HL-60 (cell line): ENCODE measurements at regions not wholly inside any gene's neighbourhood (a gene's known extent, or its start where the extent isn't known, plus 50 kb on each side); places are given as distances from the start of the nearest gene placed in this dataset.

Source experiments
- DNase-seq, 2 experiments: peaks; one replicate each; pipeline ENCODE4 v3.0.0-alpha.2; 2010 to 2020; ENCODE audit warnings: low read depth in 1 of 2, low spot score in 1 of 2
- H3K27ac ChIP-seq: fragments of 250-450 bp; sonication (Bioruptor Pico); replicated peaks from 2 replicates; pipeline ENCODE4 v1.5.1; 2020; ENCODE audit warnings: mild to moderate bottlenecking, moderate library complexity
- H3K27me3 ChIP-seq: fragments of 250-450 bp; sonication (Bioruptor Pico); 2 replicates; pipeline ENCODE4 v1.5.1; 2021; ENCODE audit warnings: mild to moderate bottlenecking, moderate library complexity; ENCODE audit not compliant: insufficient read depth, poor library complexity, severe bottlenecking
- H3K4me3 ChIP-seq: replicated peaks from 2 replicates; pipeline ENCODE4 v1.5.1; 2011; ENCODE audit warnings: mild to moderate bottlenecking, control low read depth, low read length; ENCODE audit not compliant: insufficient read depth
- GABPA ChIP-seq: IDR thresholded peaks from 2 replicates; pipeline ENCODE4 v1.6.1; 2012; ENCODE audit warnings: low read depth
- POLR2AphosphoS5 ChIP-seq: IDR thresholded peaks from 2 replicates; pipeline ENCODE4 v1.6.1; 2012; ENCODE audit warnings: low read depth
- SPI1 ChIP-seq: IDR thresholded peaks from 2 replicates; pipeline ENCODE4 v1.6.1; 2012; ENCODE audit warnings: low read depth, mild to moderate bottlenecking, borderline replicate concordance
- TF ChIP-seq, protein P1 (sequence below): IDR thresholded peaks from one replicate; pipeline ENCODE4 v1.5.1; 2011; ENCODE audit warnings: low read length, control low read depth, inconsistent platforms; ENCODE audit not compliant: insufficient read depth
- TF ChIP-seq, protein P2 (sequence below): IDR thresholded peaks from 2 replicates; pipeline ENCODE4 v1.6.1; 2012; ENCODE audit warnings: low read depth; ENCODE audit not compliant: insufficient replicate concordance

GRCh38 chr15:46518381-46518780 lies 883.6 kb downstream of the SQOR start:
- DNase-seq, result no peak
- TF ChIP-seq GABPA, result no peak
- TF ChIP-seq, protein P1, sequence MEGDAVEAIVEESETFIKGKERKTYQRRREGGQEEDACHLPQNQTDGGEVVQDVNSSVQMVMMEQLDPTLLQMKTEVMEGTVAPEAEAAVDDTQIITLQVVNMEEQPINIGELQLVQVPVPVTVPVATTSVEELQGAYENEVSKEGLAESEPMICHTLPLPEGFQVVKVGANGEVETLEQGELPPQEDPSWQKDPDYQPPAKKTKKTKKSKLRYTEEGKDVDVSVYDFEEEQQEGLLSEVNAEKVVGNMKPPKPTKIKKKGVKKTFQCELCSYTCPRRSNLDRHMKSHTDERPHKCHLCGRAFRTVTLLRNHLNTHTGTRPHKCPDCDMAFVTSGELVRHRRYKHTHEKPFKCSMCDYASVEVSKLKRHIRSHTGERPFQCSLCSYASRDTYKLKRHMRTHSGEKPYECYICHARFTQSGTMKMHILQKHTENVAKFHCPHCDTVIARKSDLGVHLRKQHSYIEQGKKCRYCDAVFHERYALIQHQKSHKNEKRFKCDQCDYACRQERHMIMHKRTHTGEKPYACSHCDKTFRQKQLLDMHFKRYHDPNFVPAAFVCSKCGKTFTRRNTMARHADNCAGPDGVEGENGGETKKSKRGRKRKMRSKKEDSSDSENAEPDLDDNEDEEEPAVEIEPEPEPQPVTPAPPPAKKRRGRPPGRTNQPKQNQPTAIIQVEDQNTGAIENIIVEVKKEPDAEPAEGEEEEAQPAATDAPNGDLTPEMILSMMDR, result no peak
- no peak overlapping the region for H3K4me3 ChIP-seq
- no peaks in the 10 kb centered on the region for H3K27me3 ChIP-seq
- H3K27ac ChIP-seq, result no peak overlapping the region

DNA sequence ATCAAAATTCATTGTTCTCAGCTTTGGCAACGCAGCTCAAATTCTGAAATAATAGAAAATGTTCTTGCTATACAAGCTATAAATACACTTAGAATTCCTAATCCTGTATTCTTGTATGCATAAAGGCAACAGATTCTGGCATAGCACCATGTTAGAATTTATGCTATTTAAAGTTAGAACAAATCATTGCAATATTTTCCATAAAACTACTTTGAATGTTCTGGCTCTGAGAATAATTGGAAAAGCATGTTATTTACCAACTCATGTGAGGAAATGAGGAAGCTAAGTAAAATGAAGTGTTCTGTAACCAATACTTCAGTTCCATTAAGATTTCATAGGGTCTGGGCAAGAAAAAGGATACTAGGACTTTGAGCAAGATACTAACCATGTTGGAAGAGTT lies 888.9 kb downstream of the SQOR start:
- TF ChIP-seq GABPA (no peak), SPI1 (no peak)
- TF ChIP-seq, protein P2, sequence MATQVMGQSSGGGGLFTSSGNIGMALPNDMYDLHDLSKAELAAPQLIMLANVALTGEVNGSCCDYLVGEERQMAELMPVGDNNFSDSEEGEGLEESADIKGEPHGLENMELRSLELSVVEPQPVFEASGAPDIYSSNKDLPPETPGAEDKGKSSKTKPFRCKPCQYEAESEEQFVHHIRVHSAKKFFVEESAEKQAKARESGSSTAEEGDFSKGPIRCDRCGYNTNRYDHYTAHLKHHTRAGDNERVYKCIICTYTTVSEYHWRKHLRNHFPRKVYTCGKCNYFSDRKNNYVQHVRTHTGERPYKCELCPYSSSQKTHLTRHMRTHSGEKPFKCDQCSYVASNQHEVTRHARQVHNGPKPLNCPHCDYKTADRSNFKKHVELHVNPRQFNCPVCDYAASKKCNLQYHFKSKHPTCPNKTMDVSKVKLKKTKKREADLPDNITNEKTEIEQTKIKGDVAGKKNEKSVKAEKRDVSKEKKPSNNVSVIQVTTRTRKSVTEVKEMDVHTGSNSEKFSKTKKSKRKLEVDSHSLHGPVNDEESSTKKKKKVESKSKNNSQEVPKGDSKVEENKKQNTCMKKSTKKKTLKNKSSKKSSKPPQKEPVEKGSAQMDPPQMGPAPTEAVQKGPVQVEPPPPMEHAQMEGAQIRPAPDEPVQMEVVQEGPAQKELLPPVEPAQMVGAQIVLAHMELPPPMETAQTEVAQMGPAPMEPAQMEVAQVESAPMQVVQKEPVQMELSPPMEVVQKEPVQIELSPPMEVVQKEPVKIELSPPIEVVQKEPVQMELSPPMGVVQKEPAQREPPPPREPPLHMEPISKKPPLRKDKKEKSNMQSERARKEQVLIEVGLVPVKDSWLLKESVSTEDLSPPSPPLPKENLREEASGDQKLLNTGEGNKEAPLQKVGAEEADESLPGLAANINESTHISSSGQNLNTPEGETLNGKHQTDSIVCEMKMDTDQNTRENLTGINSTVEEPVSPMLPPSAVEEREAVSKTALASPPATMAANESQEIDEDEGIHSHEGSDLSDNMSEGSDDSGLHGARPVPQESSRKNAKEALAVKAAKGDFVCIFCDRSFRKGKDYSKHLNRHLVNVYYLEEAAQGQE, result no peak
- TF ChIP-seq, protein P1, result no peak
- H3K27ac ChIP-seq, result no peak overlapping the region
- H3K27me3 ChIP-seq, result no peaks in the 10 kb centered on the region
- no peak for DNase-seq
- H3K4me3 ChIP-seq, result no peak overlapping the region

- no peak for DNase-seq
- TF ChIP-seq, protein P1, result no peak
- TF ChIP-seq POLR2AphosphoS5 (no peak), GABPA (no peak)
- TF ChIP-seq, protein P2, result no peak
- no peaks in the 10 kb centered on the region for H3K27me3 ChIP-seq
- H3K4me3 ChIP-seq, result no peak overlapping the region
- no peak overlapping the region for H3K27ac ChIP-seq
These were observed 891.3 kb downstream of the SQOR start for GRCh38 chr15:46525984-46526725.

DNA sequence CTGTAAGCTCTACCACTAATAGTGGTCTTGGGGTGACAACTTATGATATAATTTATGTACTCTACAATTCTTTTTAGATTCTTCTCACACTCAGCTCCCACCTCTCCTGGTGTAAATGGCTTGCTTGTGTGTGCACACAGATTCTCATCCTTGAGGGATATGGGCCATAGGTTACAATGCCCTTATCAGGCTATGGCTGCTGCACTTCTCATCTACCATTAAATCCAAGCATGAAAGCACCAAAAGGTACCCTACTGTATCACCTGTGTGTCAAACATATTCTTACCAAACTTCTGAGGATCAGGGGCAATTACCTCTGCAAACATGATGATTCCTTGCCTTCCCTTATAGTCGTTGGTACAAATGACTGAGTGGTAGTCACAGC lies 891.9 kb downstream of the SQOR start:
- H3K27me3 ChIP-seq, result no peaks in the 10 kb centered on the region
- TF ChIP-seq POLR2AphosphoS5 (no peak), SPI1 (no peak), GABPA (no peak)
- TF ChIP-seq, protein P2, result no peak
- TF ChIP-seq, protein P1, result no peak
- H3K4me3 ChIP-seq, result no peak overlapping the region
- DNase-seq, result no peak
- H3K27ac ChIP-seq, result no peak overlapping the region
